ENCODE measurements at regions not wholly inside any gene's neighbourhood (a gene's known extent, or its start where the extent isn't known, plus 50 kb on each side); places are given as distances from the start of the nearest gene placed in this dataset.

- WGBS, 2 donors = 91 to 95% methylated on average over 1 of the region's 1 CpG
- intact Hi-C loops (cut with DNase I; ENCODE audit: low total_unique reads) = no loop called here
- Histone ChIP-seq H3K27ac (no peak overlapping the region), H3K27me3 (no peaks in the 10 kb centered on the region), H3K9me3 (no peaks in the 10 kb centered on the region), H3K36me3 (ENCODE audit: low read depth, missing control alignments) (no peaks in the 10 kb centered on the region), H3K4me1 (no peaks in the 10 kb centered on the region), H3K4me3 (no peak overlapping the region)
- TF ChIP-seq POLR2A (IDR thresholded peaks at IDR 0.05) (no peak), CTCF (IDR thresholded peaks at IDR 0.05) (no peak)
- DNase-seq = no peak
Measured at GRCh38 chr3:24578324-24578723, 83.7 kb upstream of the THRB start.

DNA sequence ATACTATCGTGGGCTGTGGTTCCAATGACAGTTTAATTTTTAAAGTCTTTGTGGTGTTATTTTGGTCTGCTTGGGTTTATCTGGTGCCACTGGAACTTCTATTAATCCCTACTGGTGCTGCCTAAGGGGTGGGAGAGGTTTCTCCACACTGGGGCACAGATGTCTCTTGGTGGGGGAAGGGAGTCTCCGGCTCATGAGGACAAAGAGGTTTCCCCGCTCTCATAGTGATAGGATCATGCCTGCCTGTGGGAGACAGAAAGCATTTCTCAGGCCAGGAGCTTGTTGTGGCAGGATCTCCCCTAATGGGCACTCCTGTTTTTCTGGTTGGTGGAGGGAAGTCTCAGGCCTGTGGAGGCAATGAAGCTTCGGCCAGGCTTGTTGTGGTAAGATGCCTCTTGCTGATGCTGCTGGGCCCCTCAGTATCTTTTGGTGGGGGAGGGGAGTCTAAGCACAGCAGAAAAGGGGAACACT, 84.3 kb upstream of the THRB start:
- 73 to 78% methylated on average over 4 of the region's 4 CpGs for WGBS, 2 donors
- Histone ChIP-seq H3K4me1 (no peaks in the 10 kb centered on the region), H3K27ac (no peak overlapping the region), H3K36me3 (ENCODE audit: low read depth, missing control alignments) (no peaks in the 10 kb centered on the region), H3K27me3 (no peaks in the 10 kb centered on the region), H3K9me3 (no peaks in the 10 kb centered on the region), H3K4me3 (no peak overlapping the region)
- intact Hi-C loops (cut with DNase I; ENCODE audit: low total_unique reads) = no loop called here
- DNase-seq = no peak
- TF ChIP-seq CTCF (IDR thresholded peaks at IDR 0.05) (no peak), POLR2A (IDR thresholded peaks at IDR 0.05) (no peak)

DNA sequence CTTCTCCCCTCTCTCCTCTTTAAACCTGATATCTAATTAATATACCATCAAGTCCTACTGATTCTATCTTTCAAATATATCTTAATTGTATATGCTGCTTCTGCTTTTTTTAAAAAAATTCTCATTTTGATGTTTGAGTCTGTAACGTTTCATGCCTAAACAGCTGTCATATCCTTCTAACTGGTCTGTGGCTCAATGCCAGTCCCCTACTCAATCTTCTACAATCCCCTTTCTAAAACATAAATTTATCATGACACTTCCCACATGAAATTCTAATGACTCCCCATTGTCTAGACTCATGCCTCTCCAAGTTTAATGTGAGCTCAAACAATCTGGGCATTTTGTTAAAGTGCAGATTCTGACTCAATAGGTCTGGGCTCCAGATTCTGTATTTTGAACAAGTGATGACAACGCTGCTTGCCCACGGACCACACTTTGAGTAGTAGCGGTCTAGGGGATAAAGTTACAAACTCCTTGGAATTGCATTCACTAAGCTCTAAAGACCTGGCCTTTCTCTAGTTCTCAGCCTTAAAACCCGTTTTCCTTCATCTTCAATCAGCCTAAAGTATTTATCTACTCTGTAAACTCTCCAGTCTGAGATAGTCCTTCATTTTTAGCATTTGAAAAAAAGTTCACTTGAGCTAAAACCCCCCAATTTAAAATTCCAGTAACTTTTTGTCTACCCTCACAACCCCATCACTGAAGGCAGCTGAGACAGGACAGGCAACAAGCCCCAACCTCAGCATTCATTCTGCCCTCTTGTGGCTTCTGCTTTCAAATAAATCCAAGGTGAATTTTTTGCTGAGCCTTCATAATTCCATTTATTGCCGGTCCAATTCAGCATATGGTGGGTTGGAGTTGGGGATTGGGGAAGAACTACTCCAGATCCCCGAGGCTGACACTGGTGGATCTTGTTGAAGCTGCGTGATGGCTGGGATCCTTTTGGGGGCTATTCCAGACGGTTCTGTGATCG, 88.1 kb upstream of the THRB start:
- TF ChIP-seq CTCF (IDR thresholded peaks at IDR 0.05) (peak in 1 of 3 experiments; percentile 9), POLR2A (IDR thresholded peaks at IDR 0.05) (no peak)
- Histone ChIP-seq H3K27ac (no peak overlapping the region), H3K36me3 (ENCODE audit: low read depth, missing control alignments) (no peaks in the 10 kb centered on the region), H3K9me3 (no peaks in the 10 kb centered on the region), H3K4me1 (no peaks in the 10 kb centered on the region), H3K27me3 (no peaks in the 10 kb centered on the region), H3K4me3 (no peak overlapping the region)
- WGBS, 2 donors = 81 to 84% methylated on average over 10 of the region's 10 CpGs
- intact Hi-C loops (cut with DNase I; ENCODE audit: low total_unique reads) = no loop called here
- no peak for DNase-seq

DNA sequence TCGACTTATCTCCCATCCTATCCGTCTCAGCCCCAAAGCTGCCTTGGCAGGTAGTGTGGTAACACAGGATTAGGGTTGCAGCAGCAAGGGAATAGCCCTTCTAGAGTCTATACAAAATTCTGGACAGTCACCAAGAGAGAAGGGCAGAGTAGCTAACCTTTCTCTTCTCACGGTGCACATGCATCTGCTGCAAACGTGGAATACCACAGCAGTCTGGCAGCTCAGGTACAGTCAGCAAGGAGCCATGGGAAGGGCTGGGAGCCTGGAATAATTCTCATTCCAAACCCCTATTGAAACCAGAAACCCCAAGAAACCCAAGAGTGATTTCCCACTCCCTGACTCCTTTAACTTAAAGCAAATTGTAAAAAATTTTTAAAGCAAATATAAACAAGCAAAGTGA, 92.3 kb upstream of the THRB start:
- 63 to 64% methylated on average over 4 of the region's 4 CpGs for WGBS, 2 donors
- H3K27me3 ChIP-seq = no peaks in the 10 kb centered on the region
- H3K27ac ChIP-seq = no peak overlapping the region
- H3K4me3 ChIP-seq = no peak overlapping the region
- H3K9me3 ChIP-seq = no peaks in the 10 kb centered on the region
- TF ChIP-seq POLR2A (IDR thresholded peaks at IDR 0.05) (no peak), CTCF (IDR thresholded peaks at IDR 0.05) (no peak)
- DNase-seq = no peak
- intact Hi-C loops (cut with DNase I; ENCODE audit: low total_unique reads) = no loop called here
- no peaks in the 10 kb centered on the region for H3K36me3 ChIP-seq (ENCODE audit: low read depth, missing control alignments)
- no peaks in the 10 kb centered on the region for H3K4me1 ChIP-seq

Data from testis (tissue), 2 donors.